SK-N-SH (cell line): ENCODE measurements at regions not wholly inside any gene's neighbourhood (a gene's known extent, or its start where the extent isn't known, plus 50 kb on each side); places are given as distances from the start of the nearest gene placed in this dataset.

Source experiments
- CTCF ChIA-PET: fragments of 300-600, 350-600 bp; formaldehyde crosslinking; extraction: SDS; loops from one replicate; lab custom pipeline; 2021; lab: Yijun Ruan, JAX
- POLR2A ChIA-PET: fragments of 350-600 bp; sonication (Branson Sonifier 250); formaldehyde crosslinking; extraction: SDS; loops from one replicate; lab custom pipeline; 2020; ENCODE audit warnings: antibody characterized with exemption, inconsistent platforms; lab: Yijun Ruan, JAX
- DNase-seq: peaks from one replicate; pipeline ENCODE4 v3.0.0; 2012
- H2AFZ ChIP-seq: fragments of 200-600 bp; sonication (generic); 2 replicates; pipeline ENCODE4 v1.8.1; 2016; ENCODE audit warnings: antibody characterized with exemption, mild to moderate bottlenecking, low read depth
- H3F3A ChIP-seq: fragments of 200-600 bp; sonication (generic); replicated peaks from 2 replicates; pipeline ENCODE3; 2016; ENCODE audit warnings: antibody characterized with exemption, mild to moderate bottlenecking; ENCODE audit not compliant: insufficient read depth
- H3K27ac ChIP-seq, 2 experiments: fragments of 200-500 bp in 1 of 2; fragments of 200-600 bp in 1 of 2; sonication (Bioruptor generic) in 1 of 2; sonication (generic), shearing (Covaris generic) in 1 of 2; 2 replicates each; pipeline versions ENCODE4 v1.5.1 to v1.6.1; 2014 to 2016; ENCODE audit warnings: low read depth in 2 of 2, inconsistent platforms in 1 of 2, low read length in 1 of 2, mild to moderate bottlenecking in 1 of 2, mixed read lengths in 1 of 2
- H3K27me3 ChIP-seq: fragments of 200-600 bp; sonication (generic), shearing (Covaris generic); 2 replicates; pipeline ENCODE4 v1.6.1; 2016; ENCODE audit warnings: mixed run types; ENCODE audit not compliant: insufficient read depth
- H3K36me3 ChIP-seq, 2 experiments: fragments of 200-500 bp in 1 of 2; fragments of 200-600 bp in 1 of 2; sonication (Bioruptor generic) in 1 of 2; sonication (generic) in 1 of 2; replicated peaks in 1 of 2; 2 replicates each; pipeline versions ENCODE3 to v1.5.1; 2014 to 2016; ENCODE audit warnings: low read length in 1 of 2, mild to moderate bottlenecking in 1 of 2; ENCODE audit not compliant: insufficient read depth in 2 of 2, control insufficient read depth in 1 of 2
- H3K4me1 ChIP-seq, 2 experiments: fragments of 200-500 bp in 1 of 2; fragments of 200-600 bp in 1 of 2; sonication (Bioruptor generic) in 1 of 2; sonication (generic), shearing (Covaris generic) in 1 of 2; 2 replicates each; pipeline versions ENCODE4 v1.5.1 to v1.6.1; 2014 to 2016; ENCODE audit warnings: low read depth in 1 of 2, low read length in 1 of 2, mixed run types in 1 of 2; ENCODE audit not compliant: insufficient read depth in 2 of 2, control insufficient read depth in 1 of 2
- H3K4me2 ChIP-seq: fragments of 200-600 bp; sonication (generic), shearing (Covaris generic); 2 replicates; pipeline ENCODE4 v1.6.1; 2017; ENCODE audit warnings: mixed run types
- H3K4me3 ChIP-seq, 2 experiments: fragments of 200-500 bp in 1 of 2; fragments of 200-600 bp in 1 of 2; sonication (Bioruptor generic) in 1 of 2; sonication (generic), shearing (Covaris generic) in 1 of 2; 2 replicates each; pipeline versions ENCODE4 v1.5.1 to v1.8.1; 2014 to 2016; ENCODE audit warnings: low read depth in 2 of 2, inconsistent platforms in 1 of 2, low read length in 1 of 2, mild to moderate bottlenecking in 1 of 2, mixed read lengths in 1 of 2, moderate library complexity in 1 of 2
- H3K79me2 ChIP-seq: fragments of 200-600 bp; sonication (generic); 2 replicates; pipeline ENCODE4 v1.8.1; 2017; ENCODE audit warnings: mild to moderate bottlenecking; ENCODE audit not compliant: insufficient read depth
- H3K9ac ChIP-seq: fragments of 200-600 bp; sonication (generic); 2 replicates; pipeline ENCODE4 v1.6.1; 2017; ENCODE audit warnings: mixed run types
- H3K9me2 ChIP-seq: fragments of 200-600 bp; sonication (generic); 2 replicates; pipeline ENCODE4 v1.6.1; 2017; ENCODE audit warnings: mixed run types
- H3K9me3 ChIP-seq: fragments of 200-600 bp; sonication (generic); 2 replicates; pipeline ENCODE4 v1.6.1; 2017; ENCODE audit warnings: mixed run types, mild to moderate bottlenecking, moderate library complexity
- H4K20me1 ChIP-seq: fragments of 200-600 bp; sonication (generic); 2 replicates; pipeline ENCODE4 v1.6.1; 2017; ENCODE audit warnings: mild to moderate bottlenecking, mixed run types; ENCODE audit not compliant: insufficient read depth
- EZH2phosphoT487 ChIP-seq: fragments of 200-600 bp; sonication (generic); IDR thresholded peaks from 2 replicates; pipeline ENCODE4 v1.6.1; 2017; ENCODE audit warnings: low read depth, mixed run types, mild to moderate bottlenecking, antibody characterized with exemption, moderate library complexity, borderline replicate concordance
- FOSL2 ChIP-seq: IDR thresholded peaks from 2 replicates; pipeline ENCODE4 v1.4.0; 2012; ENCODE audit warnings: low read depth, mild to moderate bottlenecking, moderate library complexity, borderline replicate concordance
- GATA2 ChIP-seq: sonication (generic); formaldehyde crosslinking; IDR thresholded peaks from 2 replicates; pipeline ENCODE4 v1.5.0; 2020; ENCODE audit warnings: mild to moderate bottlenecking, missing genetic modification reagents
- NFIC ChIP-seq: IDR thresholded peaks from 2 replicates; pipeline ENCODE4 v1.4.0; 2012; ENCODE audit warnings: borderline replicate concordance
- RAD21 ChIP-seq: IDR thresholded peaks from 2 replicates; pipeline ENCODE4 v1.6.1; 2012; ENCODE audit warnings: mild to moderate bottlenecking, low read length
- REST ChIP-seq: IDR thresholded peaks from 2 replicates; pipeline ENCODE4 v1.6.1; 2012; ENCODE audit warnings: mild to moderate bottlenecking, low read depth, low read length, moderate library complexity
- SMC3 ChIP-seq: IDR thresholded peaks from 2 replicates; pipeline ENCODE4 v1.6.1; 2012; ENCODE audit warnings: low read depth, low read length, improper control_type of control experiment
- TAF1 ChIP-seq: IDR thresholded peaks from 2 replicates; pipeline ENCODE4 v1.6.1; 2012; ENCODE audit warnings: low read depth, mild to moderate bottlenecking, low read length, moderate library complexity, borderline replicate concordance
- TCF12 ChIP-seq: IDR thresholded peaks from 2 replicates; pipeline ENCODE4 v1.4.0; 2012
- WGBS: methylation state at CpG from one replicate; pipeline ENCODE4 v1.1.6; 2017; ENCODE audit warnings: low lambda C conversion rate; 5-methylcytosine and 5-hydroxymethylcytosine counted together
- TF ChIP-seq, protein P1 (sequence below): IDR thresholded peaks from 2 replicates; pipeline ENCODE4 v1.4.0; 2012; ENCODE audit warnings: low read depth, borderline replicate concordance
- TF ChIP-seq, protein P2 (sequence below): IDR thresholded peaks from 2 replicates; pipeline ENCODE4 v1.4.0; 2012; ENCODE audit warnings: low read depth

DNA sequence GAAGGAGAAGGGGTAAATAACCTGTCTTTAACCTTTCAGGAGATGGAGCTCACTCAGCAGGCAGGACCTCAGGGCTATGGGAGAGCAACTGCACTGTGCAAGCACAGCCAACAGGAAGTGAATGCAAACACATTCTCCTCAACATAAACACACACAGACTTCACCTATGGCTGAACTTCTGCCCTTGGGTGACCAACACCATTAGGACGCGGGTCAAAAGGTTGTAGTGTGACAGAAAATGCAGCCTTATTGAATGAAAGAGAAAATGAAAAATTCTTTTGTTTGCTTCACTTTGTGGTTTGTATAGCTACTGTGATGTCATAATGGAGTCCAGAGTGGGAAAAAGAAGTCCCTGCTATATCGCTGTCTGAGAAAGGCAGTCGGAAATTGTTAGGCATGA is 323.0 kb downstream of the NDFIP2 start (continued):
- no peak for TF ChIP-seq REST
- no peak for TF ChIP-seq GATA2
- no peak for TF ChIP-seq TAF1
- no peak for TF ChIP-seq TCF12

- TF ChIP-seq SMC3 (no peak), TAF1 (no peak), FOSL2 (no peak), RAD21 (no peak), NFIC (no peak), EZH2phosphoT487 (no peak)
- TF ChIP-seq, protein P1, sequence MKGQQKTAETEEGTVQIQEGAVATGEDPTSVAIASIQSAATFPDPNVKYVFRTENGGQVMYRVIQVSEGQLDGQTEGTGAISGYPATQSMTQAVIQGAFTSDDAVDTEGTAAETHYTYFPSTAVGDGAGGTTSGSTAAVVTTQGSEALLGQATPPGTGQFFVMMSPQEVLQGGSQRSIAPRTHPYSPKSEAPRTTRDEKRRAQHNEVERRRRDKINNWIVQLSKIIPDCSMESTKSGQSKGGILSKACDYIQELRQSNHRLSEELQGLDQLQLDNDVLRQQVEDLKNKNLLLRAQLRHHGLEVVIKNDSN: no peak
- TF ChIP-seq, protein P2, sequence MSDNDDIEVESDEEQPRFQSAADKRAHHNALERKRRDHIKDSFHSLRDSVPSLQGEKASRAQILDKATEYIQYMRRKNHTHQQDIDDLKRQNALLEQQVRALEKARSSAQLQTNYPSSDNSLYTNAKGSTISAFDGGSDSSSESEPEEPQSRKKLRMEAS: no peak
- CTCF ChIA-PET: no interaction called here
- H3F3A ChIP-seq: no peaks in the 10 kb centered on the region
These were observed 322.3 kb downstream of the NDFIP2 start for GRCh38 chr13:79803296-79803695.

More at GRCh38 chr13:79803296-79803695, 322.3 kb downstream of the NDFIP2 start:
- Histone ChIP-seq H3K4me1 (peaks cover 13 to 25% of the 10 kb centered on the region in 2 experiments; a peak in 3 of 4 replicates), H3K27me3 (no peaks in the 10 kb centered on the region), H3K4me3 (no peak overlapping the region), H3K79me2 (no peaks in the 10 kb centered on the region), H3K9me3 (no peaks in the 10 kb centered on the region), H2AFZ (no peak overlapping the region), H4K20me1 (no peaks in the 10 kb centered on the region), H3K9me2 (no peaks in the 10 kb centered on the region), H3K4me2 (no peak overlapping the region), H3K27ac (peak overlapping the region in 1 of 2 experiments; percentile 69; a peak in 2 of 4 replicates), H3K9ac (no peak overlapping the region), H3K36me3 (no peaks in the 10 kb centered on the region)
- 92% methylated on average over 2 of the region's 2 CpGs for WGBS
- POLR2A ChIA-PET: no interaction called here
- DNase-seq: no peak
